Stimulated activated CD4-positive, alpha-beta T cell treated with anti-CD3 and anti-CD28 coated beads, Interleukin-4, amount 100 ng/mL, for 48 hours (primary cell): ENCODE measurements at regions not wholly inside any gene's neighbourhood (a gene's known extent, or its start where the extent isn't known, plus 50 kb on each side); places are given as distances from the start of the nearest gene placed in this dataset.
A peak's percentile ranks its signal among the peaks of the same experiment; 100 is the strongest.
"Not testable (repeated sequence)": the region's sequence is repeated elsewhere in the genome, so short reads cannot be mapped to it uniquely, and the experiment has no call there.

ENCODE experiments used
- DNase-seq, 2 donors: peaks; one replicate each; pipeline ENCODE4 v3.0.0-alpha.2; 2020; ENCODE audit warnings: low read depth in 2 of 2

GRCh38 chr14:99995700-99996356 lies 69.4 kb upstream of the EVL start:
- peak; percentile 51 to 61 for DNase-seq

- DNase-seq, result no peak
These were observed 68.2 kb upstream of the EVL start for GRCh38 chr14:99996951-99997571.

GRCh38 chr14:100000398-100000797 lies 64.8 kb upstream of the EVL start:
- DNase-seq, result not testable (repeated sequence)

- no peak for DNase-seq
These were observed 60.8 kb upstream of the EVL start for GRCh38 chr14:100004392-100004791.

- DNase-seq, result no peak
These were observed 58.0 kb upstream of the EVL start for GRCh38 chr14:100007254-100007653.

- not testable (repeated sequence) for DNase-seq
These were observed 55.4 kb upstream of the EVL start for GRCh38 chr14:100009802-100010201.

GRCh38 chr14:100010679-100011078 lies 54.5 kb upstream of the EVL start:
- DNase-seq, result no peak

GRCh38 chr14:100011628-100012325 lies 53.4 kb upstream of the EVL start:
- no peak for DNase-seq

GRCh38 chr14:100012478-100013327 lies 52.5 kb upstream of the EVL start:
- DNase-seq, result no peak

GRCh38 chr14:100015251-100015655 lies 50.0 kb upstream of the EVL start:
- DNase-seq, result no peak
